HS-27A (cell line): ENCODE measurements at regions not wholly inside any gene's neighbourhood (a gene's known extent, or its start where the extent isn't known, plus 50 kb on each side); places are given as distances from the start of the nearest gene placed in this dataset.
"Not testable (repeated sequence)": the region's sequence is repeated elsewhere in the genome, so short reads cannot be mapped to it uniquely, and the experiment has no call there.

Experiments
- DNase-seq: peaks from one replicate; pipeline ENCODE4 v3.0.0-alpha.2; 2012; ENCODE audit warnings: low read depth, missing footprints

DNA sequence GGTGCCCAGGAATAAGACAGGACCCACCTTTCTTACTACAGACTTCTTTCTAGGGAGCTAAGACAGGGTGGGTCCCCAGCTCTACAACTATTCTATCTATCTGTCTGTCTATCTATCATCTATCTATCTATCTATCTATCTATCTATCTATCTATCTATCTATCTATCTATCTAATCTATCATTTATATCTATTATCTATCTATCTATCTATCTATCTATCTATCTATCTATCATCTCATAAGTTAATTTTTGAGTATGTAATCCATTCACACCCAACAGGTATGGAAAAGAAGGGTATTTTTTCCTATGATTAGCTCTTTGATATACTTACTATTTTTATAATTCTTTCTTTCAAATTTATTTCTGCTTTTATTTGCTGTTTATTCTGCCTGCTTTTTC, 55.9 kb downstream of the BAMBI start:
- DNase-seq, result no peak

DNA sequence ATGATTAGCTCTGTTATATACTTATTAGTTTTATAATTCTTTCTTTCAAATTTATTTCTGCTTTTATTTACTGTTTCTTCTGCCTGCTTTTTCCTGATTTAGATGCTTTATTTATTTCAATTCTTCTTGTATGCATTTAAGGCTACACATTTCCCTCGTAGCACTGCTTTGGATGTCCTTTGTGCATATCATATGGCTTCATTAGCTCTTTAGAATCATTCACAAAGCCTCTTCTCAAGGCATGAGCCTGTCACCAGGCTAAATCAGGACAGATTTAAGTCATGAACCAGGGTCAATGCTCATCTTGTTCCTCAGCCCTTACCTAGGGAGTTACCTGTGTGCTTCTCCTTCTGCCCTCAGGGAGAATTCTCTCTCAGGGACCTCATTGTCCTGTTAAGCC, 56.3 kb downstream of the BAMBI start:
- DNase-seq, result no peak

DNA sequence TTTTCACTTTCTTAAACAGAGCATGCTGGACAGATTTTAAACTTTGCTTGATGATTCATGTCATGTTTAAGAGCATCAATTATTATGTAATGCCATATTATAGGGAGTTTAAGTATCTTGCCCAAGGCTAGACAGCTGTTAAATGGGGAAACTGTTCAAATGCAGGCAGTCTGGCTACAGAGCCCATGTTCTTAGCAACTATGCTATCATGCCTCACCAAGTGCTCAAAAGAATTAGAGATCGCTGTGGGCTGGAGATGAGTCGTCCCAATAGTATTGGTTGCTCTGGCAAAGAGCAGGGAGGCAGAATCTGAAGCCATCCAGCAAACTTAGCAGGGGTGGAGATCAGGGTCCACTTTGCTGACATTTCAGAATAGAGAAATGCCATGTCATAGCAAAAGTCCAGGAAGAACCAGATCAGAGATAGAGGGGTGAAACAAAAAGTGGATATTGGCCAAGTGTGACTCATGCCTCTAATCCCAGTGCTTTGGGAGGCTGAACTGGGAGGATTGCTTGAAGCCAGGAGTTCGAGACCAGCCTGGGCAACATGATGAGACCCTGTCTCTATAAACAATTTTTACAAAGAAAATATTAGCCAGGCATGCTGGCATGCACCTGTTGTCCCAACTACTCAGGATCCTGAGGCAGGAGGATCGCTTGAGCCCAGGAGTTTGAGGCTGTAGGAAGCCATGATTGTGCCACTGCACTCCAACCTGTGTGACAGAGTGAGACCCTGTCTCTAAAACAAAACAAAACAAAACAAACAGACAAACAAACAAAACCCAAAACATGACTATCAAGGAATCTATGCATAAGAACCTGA, 57.8 kb downstream of the BAMBI start:
- DNase-seq, result peak; percentile 82

DNA sequence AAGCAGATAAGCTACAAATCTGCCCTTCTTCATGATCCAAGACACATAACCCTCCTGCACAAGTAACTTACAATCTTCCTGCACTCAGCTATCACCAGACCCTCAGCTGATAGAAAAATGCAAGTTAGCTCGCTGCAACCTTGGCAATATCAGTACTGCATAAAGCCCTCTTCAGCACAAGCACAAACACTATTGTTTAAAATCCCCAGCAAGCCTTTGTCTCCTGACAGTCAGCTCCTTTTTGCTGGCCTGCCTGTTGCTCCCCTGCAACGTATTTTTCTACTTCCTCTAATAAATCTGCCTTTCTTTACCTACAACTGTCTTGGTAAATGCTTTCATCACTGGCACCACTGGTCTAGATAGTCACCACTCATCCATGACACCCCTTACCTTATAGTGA, 59.8 kb downstream of the BAMBI start:
- DNase-seq, result no peak

DNA sequence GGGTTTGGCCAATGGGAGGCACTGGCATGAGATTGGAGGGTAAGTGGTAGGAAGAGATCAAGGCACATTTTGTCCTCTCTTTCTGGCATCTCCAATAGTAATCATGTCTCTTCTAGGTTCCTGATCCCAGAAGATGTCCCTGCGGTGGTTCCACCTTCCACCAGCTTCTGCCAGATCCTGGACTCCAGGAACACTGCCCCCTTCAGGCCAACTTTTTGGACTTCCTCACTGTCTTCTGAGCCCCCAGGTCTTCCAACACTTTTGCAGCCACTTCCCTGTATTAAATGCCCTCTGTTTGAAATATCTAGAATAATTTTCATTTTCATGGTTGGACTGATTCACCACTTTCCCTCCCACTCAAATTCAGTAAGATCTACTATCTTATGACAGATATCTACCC, 60.9 kb downstream of the BAMBI start:
- DNase-seq, result no peak

DNA sequence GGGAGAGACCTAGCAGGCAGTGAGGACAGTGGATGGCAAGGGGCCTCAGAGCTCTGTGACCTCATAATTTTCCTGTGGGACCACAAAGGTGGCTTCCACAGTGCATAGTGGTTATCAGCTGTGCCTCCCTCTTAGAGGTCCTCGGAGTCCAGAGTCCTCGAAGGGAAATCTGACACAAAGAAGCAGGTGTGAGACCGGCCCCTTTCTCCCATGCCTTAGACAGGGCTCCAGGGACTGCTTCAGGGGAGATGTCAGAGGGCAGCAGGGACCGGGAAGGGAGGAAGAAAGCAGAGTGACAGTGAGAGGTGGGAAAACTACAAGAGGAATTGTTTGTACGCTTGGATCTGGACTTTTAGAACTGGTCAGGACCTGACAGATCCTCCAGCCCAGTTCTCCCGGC, 66.3 kb downstream of the BAMBI start:
- DNase-seq, result no peak

DNA sequence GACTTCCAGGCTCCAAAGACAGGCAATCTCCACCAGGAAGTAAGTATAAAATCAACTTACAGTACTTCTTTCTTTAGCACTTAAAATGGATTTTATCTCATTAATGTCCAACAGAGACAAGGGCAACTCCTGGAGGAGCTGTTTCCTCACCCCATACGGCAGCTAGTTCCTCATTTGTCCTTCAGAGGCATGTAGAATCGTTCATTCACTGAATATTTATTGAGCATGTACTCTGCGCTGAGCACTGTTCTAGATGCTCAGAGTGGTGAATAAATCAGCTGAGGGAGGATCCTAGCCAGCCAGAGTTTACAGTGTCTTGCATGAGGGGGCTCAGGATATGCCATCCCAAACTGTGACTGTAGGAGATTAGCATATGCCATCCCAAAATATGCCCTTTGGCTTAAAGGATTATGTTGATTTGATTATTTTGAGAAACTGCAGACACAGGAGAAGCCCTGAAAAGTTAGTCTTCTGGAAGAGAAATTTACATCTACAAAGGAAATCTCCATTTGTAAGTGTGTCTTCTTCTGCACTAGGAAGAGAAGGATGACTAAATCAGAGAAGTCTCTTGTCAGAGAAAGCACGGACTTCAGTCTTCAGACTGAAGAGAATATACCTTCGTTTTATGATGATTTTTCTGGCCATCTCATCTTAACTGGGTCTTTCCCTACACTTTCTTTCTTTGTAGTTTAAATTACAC, 66.9 kb downstream of the BAMBI start:
- no peak for DNase-seq

DNA sequence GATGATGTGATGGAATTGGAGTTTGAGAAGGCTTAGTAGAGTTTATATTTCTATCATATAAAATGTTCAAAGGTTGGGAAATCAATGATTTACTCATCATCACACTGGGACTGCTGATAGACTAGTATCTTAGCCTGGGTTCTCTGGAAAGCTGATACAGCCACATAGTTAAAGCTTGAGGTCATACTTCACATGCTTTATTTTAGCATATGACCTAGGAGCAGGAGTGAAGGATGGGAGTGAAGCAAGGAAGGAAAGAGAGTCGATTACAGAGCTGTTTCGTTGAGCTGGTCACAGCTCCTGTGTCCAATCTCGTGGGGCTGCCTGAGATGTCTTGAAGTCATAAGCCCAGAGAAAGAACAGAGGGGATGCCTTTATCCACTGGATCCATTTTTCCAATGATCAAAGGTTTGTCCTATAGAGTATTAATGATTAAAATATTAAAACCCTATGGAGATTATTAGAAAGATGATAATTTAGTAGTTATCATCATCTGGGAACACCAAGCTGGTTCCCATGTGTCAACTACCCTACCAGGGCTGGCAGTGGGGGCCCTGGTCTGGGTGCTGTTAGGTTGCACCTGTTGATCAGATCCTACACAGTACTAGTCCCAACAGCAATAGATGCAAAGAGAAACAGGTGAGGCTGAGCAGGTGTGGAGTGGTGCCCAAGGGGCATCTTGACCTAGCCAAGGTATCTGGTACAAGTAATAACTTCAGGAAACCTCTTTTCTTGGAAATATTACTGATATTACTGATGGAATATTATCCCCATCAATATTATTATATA, 77.8 kb downstream of the BAMBI start:
- peak; percentile 11 for DNase-seq

DNA sequence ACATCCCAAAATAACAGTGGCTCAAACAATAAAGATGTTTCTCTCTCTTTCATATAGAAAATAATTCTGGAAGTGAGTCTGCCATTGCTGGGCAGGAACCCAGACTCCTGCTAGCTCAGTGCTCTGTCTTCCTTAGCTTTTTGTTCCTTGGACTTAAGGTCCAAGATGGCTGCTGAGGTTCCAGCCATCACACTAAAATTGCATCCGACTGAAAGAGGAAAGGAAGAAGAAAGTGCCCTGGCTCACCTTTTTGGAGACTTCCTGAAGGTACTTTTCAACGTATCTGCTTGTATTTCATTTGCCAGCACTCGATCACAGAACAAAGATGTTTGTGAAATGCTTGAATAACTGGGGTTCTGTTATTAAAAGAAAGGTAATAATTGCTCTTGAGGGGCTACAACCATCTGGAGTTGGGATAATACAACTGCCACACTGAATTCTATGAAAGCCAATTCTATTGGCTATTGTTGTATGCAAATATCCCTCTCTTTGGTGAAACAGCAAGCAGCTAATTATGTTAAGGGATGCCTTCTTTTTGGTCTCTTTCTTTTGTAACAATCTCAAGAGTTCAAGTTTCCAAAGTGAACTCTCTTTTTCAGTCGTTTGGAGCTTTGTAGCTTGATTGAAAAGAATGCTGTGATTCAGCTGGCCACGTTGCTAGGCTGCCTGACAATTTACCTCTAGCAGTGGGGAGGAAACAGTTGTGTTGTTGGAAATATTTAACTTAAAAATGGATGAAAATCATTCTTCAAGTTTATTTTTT, 83.9 kb downstream of the BAMBI start:
- DNase-seq, result no peak

DNA sequence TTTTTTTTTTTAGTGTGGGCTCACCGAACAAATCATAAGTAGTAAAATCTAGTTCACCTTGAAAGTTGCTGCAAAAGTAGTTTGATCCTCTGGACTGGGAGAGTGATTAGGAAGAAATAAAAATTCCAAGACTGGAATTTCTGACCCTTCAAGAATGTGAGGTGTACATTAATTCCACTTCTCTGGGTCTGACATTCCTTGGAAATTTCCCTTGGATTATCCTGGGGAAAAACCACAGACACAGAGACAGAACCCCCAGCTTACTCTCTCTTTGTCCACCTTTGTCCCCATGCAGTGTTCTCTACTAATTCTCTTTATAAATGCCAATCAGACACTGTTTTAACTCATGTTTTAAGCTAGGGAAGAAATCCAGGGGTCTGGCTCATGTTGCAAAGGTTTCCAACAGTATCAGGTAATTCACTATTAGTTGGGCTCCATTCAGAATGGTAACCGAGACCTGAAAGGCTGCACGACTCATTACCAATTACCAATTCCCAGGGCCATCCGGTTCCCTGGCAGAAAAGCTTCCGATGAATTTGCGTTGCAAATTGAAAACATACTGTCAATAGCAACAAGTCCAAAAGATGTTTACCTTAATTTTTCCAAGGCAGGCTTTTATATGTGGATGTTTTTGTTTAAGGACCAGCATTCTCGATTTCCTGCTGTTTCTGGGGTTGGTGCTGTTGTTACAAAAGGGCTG, 86.3 kb downstream of the BAMBI start:
- DNase-seq, result no peak

DNA sequence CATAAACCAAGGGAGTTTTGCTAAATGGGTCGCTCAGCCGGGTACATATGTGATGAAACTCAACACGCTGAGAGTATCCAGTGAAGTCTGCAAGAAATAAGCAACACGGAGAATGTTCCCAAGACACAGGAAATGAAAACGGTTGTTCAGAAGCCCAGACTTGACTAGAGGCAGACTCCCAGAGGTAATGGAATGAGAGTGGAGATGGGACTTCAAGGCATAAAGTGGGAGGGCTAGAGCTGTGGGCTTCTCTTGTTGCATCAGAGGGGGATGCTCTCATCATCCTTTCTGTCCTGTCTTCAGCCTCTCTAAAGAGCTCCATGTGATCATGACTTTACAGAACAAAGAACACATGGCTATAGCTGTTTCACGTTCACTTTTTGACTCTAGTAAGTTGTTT, 88.3 kb downstream of the BAMBI start:
- DNase-seq, result no peak

DNA sequence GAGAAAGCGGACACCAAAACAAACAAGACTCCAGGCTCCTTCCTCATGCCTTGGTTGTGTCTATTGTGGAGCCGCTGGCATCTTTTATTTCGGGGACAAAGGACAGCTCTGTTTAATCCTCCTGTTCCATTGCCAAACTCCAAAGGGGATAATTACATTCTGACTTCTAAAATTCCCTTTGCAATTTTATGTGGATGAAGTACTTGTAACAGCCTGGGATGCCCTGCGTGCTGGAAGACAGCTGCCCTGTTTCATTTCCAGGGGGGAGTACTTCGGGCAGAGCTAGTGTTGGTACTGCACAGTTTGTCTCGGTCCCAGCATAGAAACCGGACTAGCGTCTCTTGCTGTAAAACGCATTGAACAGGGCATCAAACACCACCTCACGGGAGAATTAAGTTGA, 90.9 kb downstream of the BAMBI start:
- DNase-seq, result no peak

DNA sequence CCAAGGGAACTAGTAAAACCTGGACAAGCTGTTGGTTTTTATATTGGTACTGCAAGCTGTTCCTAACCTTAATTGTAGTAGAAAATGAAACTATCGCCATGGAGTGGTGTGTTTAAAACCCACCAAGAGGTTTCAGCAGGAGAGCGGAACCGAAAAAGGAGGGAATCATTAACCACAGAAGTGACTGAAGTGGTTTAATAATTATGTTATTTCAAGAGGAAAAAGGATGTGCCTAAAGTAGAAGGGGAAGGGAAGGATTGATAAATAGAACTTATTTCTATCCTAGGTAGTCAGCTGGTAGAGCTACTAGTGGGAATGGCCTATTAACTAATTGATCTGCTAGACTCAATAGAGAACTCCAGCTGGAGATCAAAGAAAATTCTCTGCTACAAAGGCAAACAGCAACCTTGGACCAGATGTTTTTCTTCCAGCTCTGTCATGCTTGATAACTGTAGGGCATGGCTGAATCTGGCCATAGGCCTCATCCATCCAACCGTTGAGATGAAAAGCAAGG, 91.8 kb downstream of the BAMBI start:
- no peak for DNase-seq

DNA sequence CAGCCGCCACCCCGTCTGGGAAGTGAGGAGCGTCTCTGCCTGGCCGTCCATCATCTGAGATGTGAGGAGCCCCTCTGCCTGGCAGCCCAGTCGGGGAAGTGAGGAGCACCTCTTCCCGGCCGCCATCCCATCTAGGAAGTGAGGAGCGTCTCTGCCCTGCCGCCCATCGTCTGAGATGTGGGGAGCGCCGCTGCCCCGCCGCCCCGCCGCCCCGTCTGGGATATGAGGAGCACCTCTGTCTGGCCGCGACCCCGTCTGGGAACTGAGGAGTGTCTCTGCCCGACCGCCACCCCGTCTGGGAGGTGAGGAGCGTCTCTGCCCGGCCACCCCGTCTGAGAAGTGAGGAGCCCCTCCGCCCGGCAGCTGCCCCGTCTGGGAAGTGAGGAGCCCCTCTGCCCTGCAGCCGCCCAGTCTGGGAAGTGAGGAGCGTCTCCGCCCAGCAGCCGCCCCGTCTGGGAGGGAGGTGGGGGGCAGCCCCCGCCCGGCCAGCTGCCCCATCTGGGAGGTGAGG, 94.3 kb downstream of the BAMBI start:
- not testable (repeated sequence) for DNase-seq

DNA sequence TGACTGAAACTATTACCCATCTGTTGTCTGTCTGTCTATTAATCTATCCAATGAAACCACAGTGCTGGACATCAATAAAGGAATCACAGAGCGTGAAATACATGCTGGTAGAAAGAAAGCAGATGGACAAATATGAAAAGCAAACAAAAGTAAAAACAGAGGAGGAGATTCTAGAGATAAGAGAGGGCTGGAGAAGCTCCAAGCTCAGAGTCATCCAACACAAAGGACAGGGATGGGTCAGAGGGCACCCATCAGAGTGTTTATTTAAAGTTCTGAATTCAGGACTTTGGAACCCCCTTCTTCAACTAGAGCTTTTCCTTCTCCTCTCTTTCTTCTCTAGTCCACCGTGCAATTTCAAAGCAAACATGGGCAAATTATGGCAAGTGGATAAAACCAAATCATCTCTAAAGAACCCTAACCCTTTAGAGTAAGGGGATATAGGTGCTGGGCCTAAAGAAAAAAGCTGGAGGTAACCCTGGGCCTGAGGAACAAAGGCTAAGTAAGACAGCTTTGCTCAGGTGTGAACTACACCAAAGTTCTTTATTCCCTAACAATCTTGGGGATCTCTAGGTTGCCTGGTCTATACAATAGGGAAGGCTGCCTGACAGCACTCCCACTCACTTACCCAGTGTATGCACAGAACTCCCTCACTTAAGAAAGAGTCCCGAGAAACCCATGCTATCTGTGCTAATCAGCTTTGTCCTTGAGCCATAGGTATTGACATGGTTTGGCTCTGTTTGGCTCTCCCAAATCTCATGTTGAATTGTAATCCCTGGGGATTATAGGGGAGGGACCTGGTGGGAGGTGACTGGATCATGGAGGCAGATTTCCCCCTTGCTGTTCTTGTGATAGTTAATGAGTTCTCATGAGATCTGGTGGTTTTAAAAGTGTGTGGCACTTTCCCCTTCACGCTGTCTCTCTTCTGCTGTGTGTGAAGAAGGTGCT, 97.0 kb downstream of the BAMBI start:
- no peak for DNase-seq

DNA sequence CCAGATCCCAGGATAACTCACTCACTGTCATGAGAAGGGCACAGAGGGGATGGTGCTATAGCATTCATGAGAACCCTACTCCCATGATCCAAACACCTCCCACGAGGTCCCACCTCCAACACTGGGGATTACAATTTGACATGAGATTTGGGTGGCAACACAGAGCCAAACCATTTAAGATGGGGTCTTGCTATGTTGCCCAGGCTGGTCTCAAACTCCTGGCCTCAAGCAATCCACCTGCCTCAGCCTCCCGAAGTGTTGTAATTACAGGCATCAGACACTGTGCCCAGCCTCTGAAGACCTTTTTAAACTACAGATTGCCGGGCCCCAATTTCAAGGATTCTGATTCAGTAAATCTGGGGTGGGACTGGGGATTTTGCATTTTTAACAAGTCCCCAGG, 98.5 kb downstream of the BAMBI start:
- DNase-seq, result no peak

DNA sequence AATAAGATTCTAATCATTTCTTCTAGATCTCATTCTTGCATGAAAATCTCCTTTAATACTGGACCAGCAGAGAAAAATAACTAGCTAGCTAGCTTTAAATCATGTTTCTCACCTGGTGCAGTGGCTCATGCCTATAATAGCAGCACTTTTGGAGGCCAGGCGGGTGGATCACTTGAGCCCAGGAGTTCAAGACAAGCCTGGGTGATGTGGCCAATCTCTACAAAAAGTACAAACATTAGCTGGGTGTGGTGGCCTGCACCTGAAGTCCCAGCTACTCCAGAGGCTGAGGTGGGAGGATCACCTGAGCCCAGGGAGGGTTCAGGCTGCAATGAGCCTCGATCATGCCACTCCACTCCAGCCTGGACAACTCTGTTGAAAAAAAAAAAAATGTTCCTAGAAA, 99.2 kb downstream of the BAMBI start:
- no peak for DNase-seq

DNA sequence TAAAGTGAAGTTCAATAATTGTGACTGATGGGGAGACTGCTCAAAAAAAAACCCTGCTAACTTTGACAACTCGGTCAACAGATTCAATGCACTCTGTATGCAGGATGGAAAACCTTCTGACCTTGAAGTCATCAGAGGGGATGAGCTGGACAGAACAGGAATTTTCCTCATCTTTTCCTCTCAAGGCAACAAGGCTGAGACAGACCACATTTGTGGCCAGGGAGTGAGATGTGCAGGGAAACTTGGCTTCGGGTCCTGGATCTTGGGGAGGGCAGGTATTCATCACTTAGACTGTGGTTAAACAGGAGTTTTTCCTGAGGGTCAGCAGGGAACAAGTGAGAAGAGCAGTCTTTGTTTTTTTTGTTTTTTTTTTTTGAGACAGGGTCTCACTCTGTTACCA, 100.6 kb downstream of the BAMBI start:
- no peak for DNase-seq

DNA sequence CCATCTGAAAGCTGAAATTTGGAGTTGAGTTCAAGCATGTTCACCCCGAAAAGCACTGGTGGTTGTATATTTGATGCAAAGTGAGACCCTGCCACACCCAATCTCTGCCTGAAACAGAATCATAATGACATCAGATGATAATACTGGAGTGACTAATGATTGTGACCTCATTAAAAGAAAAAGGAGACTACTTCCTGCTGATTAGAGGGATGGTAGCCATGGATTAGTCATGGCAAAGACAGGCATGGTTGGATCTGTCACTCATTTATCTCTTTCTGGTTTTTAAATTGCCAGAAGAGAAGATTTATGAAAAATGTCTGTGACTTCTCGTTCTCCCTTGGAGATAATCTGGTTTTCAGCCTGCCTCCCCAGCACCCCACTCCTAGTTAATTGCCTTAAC, 101.2 kb downstream of the BAMBI start:
- DNase-seq, result no peak

DNA sequence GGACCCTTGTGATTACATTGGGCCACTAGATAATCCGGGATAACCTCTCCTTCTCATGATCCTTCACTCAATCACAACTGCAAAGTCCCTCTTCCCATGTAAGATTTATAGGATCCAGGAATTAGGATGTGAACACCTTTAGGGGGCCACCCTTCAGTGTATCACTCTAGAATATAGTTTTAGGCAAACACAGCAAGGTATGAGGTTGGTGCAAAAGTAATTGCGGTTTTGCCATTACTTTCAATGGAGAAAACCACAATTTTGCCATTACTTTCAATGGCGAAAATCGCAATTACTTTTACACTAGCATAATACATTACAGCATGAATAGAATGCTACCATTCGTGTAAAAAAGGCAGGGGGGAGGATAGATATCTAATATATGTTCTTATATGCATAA, 104.0 kb downstream of the BAMBI start:
- DNase-seq, result no peak
